ENCODE measurements at regions not wholly inside any gene's neighbourhood (a gene's known extent, or its start where the extent isn't known, plus 50 kb on each side); places are given as distances from the start of the nearest gene placed in this dataset.
"Not testable (repeated sequence)": the region's sequence is repeated elsewhere in the genome, so short reads cannot be mapped to it uniquely, and the experiment has no call there.

DNA sequence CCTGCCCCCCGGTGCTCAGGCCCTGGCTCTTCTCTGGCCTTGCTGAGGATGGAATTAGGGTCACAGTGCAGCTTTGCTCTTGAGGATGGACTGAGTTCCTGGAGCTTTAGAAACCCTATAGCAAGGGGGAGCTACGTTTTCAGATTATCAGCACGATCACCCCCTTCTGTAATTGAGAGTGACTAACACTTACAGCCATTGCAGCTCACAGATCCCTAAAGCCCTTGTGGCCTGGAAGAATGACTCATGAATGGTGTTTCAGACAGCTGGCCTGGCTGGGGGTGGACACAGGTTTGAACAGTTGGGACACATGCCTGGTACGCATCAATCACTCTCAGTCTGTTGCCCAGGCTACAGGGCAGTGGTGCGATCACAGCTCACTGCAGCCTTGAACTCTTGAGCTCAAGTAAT, 79.7 kb upstream of the IGFBP5 start:
- DNase-seq: peak; percentile 83

DNA sequence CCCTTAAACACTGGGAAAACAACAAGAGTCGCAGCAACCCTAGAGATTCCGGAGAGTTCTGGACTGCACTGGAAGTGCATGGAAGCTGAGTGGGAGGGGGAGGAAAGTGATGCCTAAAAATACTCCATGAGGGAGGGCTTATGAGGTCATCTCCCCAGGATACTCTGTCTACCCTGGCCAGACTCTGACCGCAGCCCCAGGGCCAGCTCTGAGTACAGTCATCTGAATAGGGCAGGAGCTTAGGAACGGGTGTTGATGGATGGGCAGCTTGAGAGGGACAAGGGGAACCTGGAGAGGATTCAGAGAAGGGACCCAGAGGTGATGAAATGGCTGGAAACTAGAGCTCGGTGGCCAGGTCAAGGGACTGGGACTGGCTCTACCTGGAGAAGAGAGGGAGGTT, 79.3 kb upstream of the IGFBP5 start:
- peak; percentile 71 for DNase-seq

DNA sequence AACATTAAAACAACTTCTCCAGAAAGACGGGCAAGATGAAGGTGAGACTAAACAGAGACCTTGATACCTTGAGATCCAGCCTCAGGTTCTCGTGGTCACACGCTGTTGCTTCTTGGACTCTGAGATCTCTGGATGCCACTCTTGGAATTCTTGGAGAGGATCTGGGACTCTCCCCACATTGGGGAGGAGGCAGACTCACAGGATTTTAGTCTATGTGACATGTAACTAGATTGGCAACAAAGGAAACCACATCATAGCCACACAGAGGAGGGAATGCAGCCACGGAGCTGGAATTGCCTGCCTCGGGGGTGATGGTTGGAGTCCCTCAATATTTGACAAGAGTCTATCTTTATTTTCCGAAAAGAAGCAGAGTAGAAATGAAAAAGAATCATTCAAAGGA, 78.8 kb upstream of the IGFBP5 start:
- no peak for DNase-seq

DNA sequence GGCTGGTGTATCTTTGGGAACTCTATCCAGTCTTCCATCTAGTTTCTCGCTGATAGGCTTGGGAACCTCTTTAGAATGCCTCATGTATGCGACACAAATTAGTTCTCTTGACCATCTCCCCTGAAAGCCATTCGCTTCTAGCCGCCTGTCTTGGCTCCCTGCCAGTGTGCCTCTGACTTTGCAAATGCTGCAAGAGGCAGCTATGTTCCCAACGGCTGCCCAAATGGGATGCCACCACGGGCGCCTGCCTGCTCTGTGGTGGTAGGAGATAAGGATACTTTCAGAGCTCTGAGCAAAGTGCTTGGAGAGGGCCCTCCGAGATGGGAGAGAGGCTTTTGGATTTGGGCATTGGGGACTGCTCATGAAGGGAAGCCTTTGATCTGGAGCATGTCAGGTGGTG, 77.7 kb upstream of the IGFBP5 start:
- peak; percentile 79 for DNase-seq

DNA sequence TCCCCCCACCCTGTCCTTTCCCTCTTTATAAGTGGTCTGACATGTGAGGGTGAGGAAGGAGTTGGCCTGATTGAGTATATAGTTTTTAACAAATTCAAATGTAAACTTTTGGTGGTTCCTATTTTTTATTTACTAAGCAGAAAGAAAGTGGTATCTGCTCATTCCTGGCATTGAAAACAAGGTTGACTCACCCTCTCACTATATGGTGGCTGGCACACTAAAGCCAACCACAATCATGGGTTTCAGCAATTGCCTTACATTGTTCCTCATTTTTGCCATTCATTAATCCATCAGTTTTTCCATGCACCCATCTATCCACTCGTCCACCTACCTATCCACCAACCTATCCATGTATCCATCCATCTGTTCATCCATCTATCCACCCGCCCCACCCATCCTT, 75.4 kb upstream of the IGFBP5 start:
- DNase-seq: no peak

DNA sequence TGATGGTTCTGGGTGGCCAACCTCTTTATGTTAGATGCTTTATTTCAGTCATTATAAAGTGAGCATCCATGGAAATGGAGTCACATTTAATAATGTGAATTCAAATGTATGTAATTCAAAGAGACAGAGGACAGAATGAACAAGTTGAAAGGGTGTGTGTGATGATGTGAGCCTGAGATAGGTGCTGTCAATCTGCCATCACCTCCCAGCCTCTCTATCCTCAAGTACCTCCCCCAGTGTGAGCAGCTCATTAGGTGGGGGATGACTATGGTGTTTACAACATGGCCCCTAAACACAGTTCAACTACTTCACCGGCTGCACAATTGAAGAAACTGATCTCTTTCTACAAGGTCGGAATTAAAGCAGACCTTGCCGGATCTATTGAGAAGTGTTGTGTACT, 74.7 kb upstream of the IGFBP5 start:
- DNase-seq: no peak

DNA sequence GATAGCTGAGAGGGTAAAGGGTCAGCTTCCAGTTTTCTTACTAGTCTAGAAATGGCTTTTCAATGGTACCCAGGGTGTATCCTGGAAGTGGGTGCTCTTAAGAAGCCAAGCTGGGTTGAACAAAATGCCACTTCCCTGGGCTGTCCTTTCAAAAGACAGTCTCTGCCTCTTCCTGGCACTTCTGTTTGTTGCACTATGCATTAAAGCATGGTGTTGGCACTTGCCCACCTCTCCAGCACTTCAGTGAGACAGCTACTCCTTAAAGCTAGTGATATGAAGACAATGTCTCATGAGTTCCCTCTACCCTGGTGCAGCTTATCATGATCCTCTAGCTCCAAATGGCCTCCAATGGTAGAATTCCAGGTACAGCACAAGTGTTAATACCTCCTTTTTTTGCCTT, 74.3 kb upstream of the IGFBP5 start:
- no peak for DNase-seq

DNA sequence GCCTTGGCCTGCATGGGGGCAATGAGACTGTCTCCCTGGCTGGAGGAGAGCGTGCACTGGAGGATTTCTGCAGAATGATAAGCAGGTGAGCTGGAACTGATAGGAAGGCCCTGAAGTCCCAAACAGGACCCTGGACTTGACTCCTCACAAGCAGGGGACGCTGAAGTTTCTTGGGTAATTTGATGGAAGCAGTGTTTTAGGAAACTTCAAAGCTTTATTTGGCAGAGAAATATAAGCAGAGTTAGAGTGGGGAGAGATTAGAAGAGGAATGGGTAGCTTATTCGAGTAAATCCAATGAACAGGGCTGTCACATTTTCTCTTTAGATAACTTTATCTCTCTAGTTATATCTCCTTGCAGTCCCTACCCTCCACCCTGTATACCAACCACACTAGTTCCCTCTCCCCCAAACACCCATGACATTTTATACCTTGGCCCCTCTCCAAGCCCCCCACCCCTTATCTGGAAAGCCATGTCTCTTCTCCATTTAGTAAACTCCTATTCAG, 73.6 kb upstream of the IGFBP5 start:
- DNase-seq: no peak

DNA sequence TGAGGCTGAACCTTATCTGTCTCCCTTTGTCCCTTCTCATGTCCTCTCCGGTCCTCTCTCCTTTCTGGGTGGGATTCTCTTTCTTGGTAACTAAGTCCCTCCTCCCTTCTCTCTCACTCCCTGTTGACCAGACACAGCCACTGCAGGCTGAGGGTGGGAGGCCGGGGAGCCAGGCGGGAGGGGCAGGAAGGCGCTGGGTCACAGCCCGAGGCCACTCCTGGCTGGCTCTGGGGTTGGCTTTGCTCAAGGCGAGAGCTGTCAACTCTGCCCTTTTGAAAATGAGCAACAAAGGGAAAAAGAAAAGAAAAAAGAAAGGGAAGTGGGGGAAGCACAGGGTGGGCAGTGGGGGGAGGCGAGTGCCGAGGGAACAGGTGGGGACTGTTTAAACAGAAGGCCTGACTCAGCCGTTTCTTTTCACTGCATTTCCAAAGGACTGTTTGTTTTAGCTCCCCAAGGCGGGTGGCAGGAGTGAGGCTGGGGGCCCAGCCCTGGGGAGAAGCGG, 70.5 kb upstream of the IGFBP5 start:
- peak; percentile 51 for DNase-seq

DNA sequence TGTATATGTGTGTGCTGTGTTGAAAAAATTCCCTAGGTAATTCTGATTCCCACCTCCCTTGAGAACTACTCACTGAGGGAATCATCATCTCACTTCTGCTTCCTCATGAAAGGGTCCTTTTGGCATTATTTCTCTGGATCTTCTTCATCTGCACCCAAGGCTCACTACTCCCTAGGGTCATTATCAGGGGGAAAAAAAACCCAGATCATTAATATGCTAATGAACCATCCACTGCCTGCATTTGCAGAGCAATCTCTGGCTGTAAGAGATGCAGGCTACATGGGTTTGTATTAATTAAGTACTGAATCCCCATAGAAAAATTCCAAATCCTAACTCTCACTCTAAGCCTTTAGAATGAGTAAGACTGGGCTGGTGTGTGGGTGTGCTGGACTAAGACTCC, 68.0 kb upstream of the IGFBP5 start:
- DNase-seq: no peak

DNA sequence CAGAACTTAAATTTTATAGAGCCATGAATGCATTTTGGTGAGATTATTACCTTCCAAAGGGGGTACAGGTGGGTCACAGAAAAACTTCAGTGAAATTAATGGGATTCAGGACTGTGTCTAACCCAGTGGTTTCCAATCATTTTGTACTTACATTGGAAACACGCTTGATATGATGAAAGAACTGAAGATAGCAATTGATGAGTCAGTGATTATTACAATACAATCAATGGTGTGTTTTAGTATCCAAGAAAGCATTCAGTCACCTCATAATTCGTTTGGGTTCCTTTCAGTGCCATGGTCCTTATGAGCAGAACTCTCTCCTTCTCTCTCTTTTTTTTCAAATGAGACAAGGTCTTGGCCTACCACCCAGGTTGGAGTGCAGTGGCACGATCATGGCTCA, 66.5 kb upstream of the IGFBP5 start:
- no peak for DNase-seq

DNA sequence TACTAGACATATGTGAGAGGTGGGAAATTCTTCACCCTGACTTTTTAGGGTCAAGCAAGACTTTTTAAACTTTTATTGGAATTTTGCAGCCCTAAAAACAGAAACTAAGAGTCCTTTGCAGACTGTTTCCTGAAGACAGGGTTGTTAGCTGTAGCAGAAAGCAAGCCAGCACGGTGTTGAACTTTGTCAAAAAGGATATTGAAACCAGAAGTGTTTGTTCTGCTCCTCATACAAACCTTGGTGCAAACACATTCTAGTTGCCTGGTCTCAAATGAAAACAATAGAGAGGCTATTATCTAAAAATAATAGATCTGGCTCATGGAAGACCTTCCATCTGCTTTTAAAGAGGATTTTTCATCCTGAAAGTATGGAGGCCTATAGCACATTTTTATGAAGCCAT, 65.8 kb upstream of the IGFBP5 start:
- DNase-seq: peak; percentile 51

DNA sequence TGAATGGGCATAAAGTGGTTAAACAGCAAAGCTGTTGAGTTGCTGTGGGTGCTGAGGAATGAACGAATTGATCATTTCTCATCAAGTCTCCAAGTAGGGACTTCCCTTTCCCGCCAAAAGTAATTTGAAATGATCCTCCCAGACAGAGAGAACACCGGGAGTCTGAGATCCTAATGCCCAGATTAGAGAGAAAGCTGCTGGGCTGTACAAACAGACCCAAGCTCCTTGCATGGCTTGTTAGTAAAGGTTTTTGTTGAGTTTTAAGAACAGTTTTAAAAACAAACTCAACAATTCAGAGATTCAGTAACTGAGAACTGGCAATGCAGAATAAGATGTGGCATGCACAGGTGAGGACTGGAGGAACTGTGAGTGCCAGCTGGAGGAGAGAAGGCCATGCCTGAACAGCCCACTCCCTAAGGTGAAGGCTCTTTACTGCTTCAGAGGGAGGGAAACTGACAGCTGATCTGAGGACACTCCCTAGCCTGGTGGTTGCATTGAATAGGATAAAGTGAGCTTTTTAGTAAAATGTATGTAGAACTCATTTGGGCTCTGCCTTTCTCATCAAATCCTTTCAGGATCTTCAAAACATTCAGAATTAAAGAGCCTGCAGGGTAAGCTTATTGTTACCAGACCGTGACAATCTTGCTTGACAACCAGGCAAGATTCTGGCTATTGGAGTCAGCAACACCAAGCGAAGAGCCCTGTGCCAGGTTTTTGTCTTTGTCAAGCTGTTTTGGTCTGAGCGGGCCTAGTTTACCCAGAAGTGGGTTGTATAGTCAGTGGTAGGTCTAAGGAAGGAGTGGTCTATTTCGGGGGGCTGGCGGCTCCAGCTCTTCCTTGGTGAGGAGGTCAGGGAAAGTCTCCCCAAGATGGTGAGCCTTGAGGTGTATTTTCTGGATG, 63.2 kb upstream of the IGFBP5 start:
- peak; percentile 51 for DNase-seq

DNA sequence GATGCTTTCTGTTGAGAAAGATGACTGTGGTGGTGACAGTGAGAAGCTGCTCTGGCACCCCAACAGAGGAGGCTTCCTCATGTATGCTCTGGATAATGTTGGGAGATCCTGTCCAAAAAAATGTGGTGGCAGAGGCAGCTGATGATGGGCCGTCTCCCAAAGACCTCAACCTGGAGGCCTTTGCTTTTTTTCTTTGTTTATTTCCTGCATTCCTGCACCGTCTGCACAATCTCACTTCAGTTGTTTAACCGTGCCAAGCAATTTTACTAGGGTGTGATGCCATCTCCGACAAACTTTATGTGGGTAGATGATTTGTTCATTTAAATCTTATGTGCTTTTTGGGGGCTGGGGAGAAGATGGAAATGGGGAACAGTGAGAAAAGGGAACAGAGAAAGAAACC, 62.2 kb upstream of the IGFBP5 start:
- no peak for DNase-seq

DNA sequence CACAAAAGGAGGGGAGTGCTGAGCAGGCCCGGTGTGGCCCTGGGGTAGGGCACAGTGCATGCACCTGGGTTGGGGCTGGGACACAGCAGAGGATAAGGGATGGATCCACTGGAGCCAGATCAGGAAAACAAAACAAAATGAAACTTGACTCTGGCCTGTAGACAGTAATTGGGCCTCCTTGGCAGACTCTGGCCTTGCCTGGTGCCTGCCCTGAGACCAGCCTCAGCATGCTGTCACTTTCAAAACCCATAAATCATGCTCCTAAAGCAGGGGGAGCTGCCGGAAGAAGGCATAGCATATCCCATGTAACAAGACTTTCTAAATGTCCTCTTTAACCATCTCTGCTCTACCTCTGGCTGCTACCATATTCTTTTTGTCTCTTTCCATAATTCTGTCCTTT, 61.1 kb upstream of the IGFBP5 start:
- no peak for DNase-seq

DNA sequence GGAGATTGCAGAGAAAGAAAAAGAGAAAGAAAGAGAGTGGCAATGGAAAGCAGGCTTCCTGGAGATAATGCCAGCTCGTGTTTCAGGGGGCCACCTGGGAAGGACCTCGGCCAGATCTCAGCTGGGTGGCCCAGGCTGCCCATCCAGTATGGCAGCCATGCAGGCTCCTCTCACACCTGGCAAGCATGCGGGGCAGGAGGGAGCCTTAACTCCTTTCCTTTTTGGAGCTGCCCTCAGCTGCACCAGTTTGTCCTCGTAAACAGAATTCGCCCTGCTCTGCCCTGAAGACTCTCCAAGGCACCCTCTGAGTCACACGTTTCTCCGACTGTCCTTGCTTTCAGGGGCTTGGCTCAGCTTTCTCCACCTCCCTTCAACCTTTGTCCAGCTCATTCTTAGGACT, 59.5 kb upstream of the IGFBP5 start:
- DNase-seq: no peak

DNA sequence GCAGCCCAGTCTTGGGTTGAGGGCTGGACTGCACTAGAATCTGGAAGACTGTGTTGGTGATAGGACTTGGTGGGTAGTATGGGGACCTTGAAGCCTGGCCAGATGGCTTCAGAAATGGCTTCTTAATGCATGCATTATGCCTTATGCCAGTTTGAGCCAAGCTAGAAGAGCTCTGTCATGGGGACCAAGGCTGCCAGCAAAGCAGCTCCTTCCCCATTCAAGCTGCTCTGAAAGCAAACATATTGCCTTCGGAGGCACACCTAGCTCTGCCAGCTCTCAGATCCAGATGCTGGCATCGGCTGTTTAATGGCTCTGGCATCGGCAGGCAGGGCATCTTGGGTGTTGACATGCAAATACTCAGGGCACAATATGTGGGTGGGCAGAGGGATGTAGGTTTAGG, 59.0 kb upstream of the IGFBP5 start:
- no peak for DNase-seq

DNA sequence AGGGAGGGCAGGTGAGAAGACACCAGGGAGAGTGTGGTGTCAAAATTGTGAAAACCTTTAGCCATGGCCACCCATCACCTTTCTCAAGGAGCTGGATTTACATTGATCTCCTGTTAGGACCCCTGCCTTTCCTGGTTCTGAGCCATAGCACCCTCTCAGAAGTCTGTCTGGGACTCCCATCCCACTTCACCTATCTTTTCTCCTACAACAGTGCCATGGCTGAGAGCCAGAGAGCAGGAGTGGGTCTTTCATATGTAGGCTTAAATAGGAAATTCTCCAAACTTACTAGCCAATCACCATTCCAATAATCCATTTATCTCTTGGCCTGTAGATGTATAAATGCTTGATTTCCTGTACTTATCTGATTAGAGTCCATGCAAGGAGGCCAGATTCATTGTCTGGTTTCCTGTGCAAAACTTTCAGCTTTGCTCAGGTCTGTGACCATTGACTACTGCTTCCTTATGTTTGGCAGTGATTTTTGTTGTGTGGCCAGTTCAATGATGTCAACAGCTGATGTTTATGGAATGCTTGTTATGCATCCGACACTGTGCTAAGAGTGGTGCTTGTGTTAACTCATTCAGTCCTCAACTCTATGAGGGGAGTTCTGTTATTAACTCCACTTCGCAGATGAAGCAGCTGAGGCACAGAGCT, 57.6 kb upstream of the IGFBP5 start:
- no peak for DNase-seq

DNA sequence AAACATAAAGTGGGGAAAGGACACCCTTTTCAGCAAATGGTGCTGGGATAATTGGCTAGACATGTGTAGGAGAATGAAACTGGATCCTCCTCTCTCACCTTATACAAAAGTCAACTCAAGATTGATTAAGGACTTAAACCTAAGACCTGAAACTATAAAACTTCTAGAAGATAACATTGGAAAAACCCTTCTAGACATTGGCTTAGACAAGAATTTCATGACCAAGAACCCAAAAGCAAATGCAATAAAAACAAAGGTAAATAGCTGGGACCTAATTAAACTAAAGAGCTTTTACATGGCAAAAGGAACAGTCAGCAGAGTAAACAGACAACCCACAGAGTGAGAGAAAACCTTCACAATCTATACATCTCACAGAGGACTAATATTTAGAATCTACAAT, 55.4 kb upstream of the IGFBP5 start:
- DNase-seq: not testable (repeated sequence)

DNA sequence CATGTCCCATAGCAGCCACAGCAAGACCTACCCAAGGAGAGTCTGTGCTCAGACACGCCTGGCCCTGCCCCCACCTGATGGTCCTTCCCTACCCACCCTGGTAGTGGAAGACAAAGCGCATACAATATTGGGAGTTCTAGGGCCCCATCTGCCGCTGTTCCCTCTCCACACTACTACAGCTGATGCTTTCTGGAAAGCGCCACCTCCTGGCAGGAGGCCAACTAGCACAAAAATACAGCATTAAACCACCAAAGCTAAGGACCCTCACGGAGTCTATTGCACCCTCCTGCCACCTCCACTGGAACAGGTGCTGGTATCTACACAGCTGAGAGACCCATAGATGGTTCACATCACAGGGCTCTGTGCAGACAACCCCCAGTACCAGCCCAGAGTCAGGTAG, 50.9 kb upstream of the IGFBP5 start:
- not testable (repeated sequence) for DNase-seq

DNA sequence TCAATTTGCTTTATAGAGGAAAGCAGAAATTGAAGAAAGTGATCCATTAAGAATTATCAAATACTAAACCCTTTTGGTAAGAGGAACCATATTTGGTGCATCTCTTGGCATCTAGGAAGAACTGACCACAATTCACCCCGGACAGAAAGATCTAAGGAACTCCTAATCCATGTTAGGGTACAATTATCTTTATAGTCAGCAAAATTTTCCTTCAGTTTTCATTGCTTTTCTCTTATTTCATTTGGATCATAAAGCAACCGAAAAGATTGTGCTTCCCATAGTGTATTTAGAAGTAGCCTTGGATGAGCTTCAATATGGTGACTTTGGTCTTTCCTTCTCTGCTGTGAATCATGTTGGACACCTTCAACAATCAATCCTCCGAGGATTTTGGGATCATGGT, 50.1 kb upstream of the IGFBP5 start:
- no peak for DNase-seq

Data from tongue (tissue), 1 donor.